Nephron progenitor cell (in vitro differentiated cells): ENCODE measurements at regions not wholly inside any gene's neighbourhood (a gene's known extent, or its start where the extent isn't known, plus 50 kb on each side); places are given as distances from the start of the nearest gene placed in this dataset.

Experiments used
- DNase-seq: peaks from one replicate; pipeline ENCODE4 v3.0.0; 2021
- H3K27ac Mint-ChIP-seq: 2 replicates; pipeline ENCODE4 v1.8.0; 2021; ENCODE audit warnings: mild to moderate bottlenecking, moderate library complexity, mixed read lengths
- H3K27me3 Mint-ChIP-seq: 2 replicates; pipeline ENCODE4 v1.8.0; 2021; ENCODE audit warnings: mild to moderate bottlenecking, low read depth, mixed read lengths; ENCODE audit not compliant: poor library complexity
- H3K36me3 Mint-ChIP-seq: 2 replicates; pipeline ENCODE4 v1.8.0; 2021; ENCODE audit warnings: low read depth, mixed read lengths
- H3K4me1 Mint-ChIP-seq: 2 replicates; pipeline ENCODE4 v1.8.0; 2021; ENCODE audit warnings: mixed read lengths
- H3K4me3 Mint-ChIP-seq: 2 replicates; pipeline ENCODE4 v1.8.0; 2021; ENCODE audit warnings: mild to moderate bottlenecking, moderate library complexity, mixed read lengths
- H3K9me3 Mint-ChIP-seq: 2 replicates; pipeline ENCODE4 v1.8.0; 2021; ENCODE audit warnings: mild to moderate bottlenecking, moderate library complexity, mixed read lengths
- CTCF ChIP-seq: fragments of 200-600 bp; sonication (generic); IDR thresholded peaks from 2 replicates; pipeline ENCODE4 v1.5.0; 2021; ENCODE audit warnings: antibody characterized with exemption

- H3K4me3 Mint-ChIP-seq = no peak overlapping the region
- H3K36me3 Mint-ChIP-seq = no peaks in the 10 kb centered on the region
- no peak for TF ChIP-seq CTCF
- no peak overlapping the region for H3K27ac Mint-ChIP-seq
- DNase-seq = no peak
- no peaks in the 10 kb centered on the region for H3K9me3 Mint-ChIP-seq
- peaks cover 14% of the 10 kb centered on the region for H3K27me3 Mint-ChIP-seq
- no peaks in the 10 kb centered on the region for H3K4me1 Mint-ChIP-seq
Observed at GRCh38 chr7:131174855-131175254, 152.8 kb upstream of the MKLN1 start.

GRCh38 chr7:131182446-131183058 lies 145.1 kb upstream of the MKLN1 start:
- TF ChIP-seq CTCF = no peak
- Mint-ChIP-seq H3K36me3 (no peaks in the 10 kb centered on the region), H3K27ac (no peak overlapping the region), H3K4me1 (no peaks in the 10 kb centered on the region), H3K27me3 (peaks cover 9% of the 10 kb centered on the region), H3K4me3 (no peak overlapping the region), H3K9me3 (no peaks in the 10 kb centered on the region)
- no peak for DNase-seq

DNA sequence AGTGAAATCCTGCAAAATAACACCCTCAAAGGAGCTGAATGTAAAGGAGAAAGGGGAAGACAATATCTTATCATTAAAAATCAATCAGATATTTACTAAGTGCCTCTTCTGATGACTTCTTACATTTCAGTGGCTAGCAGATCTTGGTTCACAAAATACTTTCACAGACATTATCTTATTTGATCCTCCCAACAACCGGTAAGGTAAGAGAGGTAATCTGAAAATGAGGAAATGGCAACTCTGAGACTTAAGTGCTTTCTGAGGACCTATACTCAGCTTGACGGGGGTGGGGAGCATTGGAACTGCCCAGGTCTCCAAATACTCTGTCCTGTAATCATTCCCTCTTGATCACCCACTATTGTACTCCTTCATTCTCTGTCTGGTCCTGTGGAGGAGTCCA lies 144.6 kb upstream of the MKLN1 start:
- Mint-ChIP-seq H3K4me3 (no peak overlapping the region), H3K9me3 (no peaks in the 10 kb centered on the region), H3K4me1 (no peaks in the 10 kb centered on the region), H3K36me3 (no peaks in the 10 kb centered on the region), H3K27me3 (peaks cover 9% of the 10 kb centered on the region), H3K27ac (no peak overlapping the region)
- no peak for TF ChIP-seq CTCF
- no peak for DNase-seq

- Mint-ChIP-seq H3K27me3 (peaks cover 9% of the 10 kb centered on the region), H3K4me3 (no peak overlapping the region), H3K4me1 (no peaks in the 10 kb centered on the region), H3K27ac (no peak overlapping the region), H3K9me3 (no peaks in the 10 kb centered on the region), H3K36me3 (no peaks in the 10 kb centered on the region)
- no peak for DNase-seq
- TF ChIP-seq CTCF = no peak
Observed at GRCh38 chr7:131183611-131184119, 144.0 kb upstream of the MKLN1 start.

- no peak for TF ChIP-seq CTCF
- H3K36me3 Mint-ChIP-seq = no peaks in the 10 kb centered on the region
- no peak overlapping the region for H3K27ac Mint-ChIP-seq
- no peaks in the 10 kb centered on the region for H3K4me1 Mint-ChIP-seq
- H3K9me3 Mint-ChIP-seq = no peaks in the 10 kb centered on the region
- no peak overlapping the region for H3K4me3 Mint-ChIP-seq
- H3K27me3 Mint-ChIP-seq = peaks cover 13% of the 10 kb centered on the region
- no peak for DNase-seq
Observed at GRCh38 chr7:131186816-131187215, 140.9 kb upstream of the MKLN1 start.
